Thyroid gland (tissue), 4 donors: ENCODE measurements at regions not wholly inside any gene's neighbourhood (a gene's known extent, or its start where the extent isn't known, plus 50 kb on each side); places are given as distances from the start of the nearest gene placed in this dataset.
"Not testable (repeated sequence)": the region's sequence is repeated elsewhere in the genome, so short reads cannot be mapped to it uniquely, and the experiment has no call there.

Experiments used
- DNase-seq, 2 donors: peaks; one replicate each; pipeline ENCODE4 v3.0.0-alpha.2; 2019
- H3K27ac ChIP-seq, 3 donors: fragments of 200-600 bp; sonication (generic); 1 replicate in 2 of 3; 2 replicates in 1 of 3; pipeline ENCODE4 v1.5.1; 2016 to 2019; ENCODE audit warnings: mild to moderate bottlenecking in 1 of 3, moderate library complexity in 1 of 3
- H3K27me3 ChIP-seq: fragments of 200-600 bp; sonication (generic); one replicate; pipeline ENCODE4 v1.5.1; 2019
- H3K36me3 ChIP-seq, 2 donors: fragments of 200-600 bp; sonication (generic); one replicate each; pipeline ENCODE4 v1.5.1; 2016 to 2019
- H3K4me1 ChIP-seq, 2 donors: fragments of 200-600 bp; sonication (generic); one replicate each; pipeline ENCODE4 v1.5.1; 2017 to 2019
- H3K4me3 ChIP-seq, 3 donors: fragments of 200-600 bp; sonication (generic); replicated peaks in 1 of 3; 1 replicate in 2 of 3; 2 replicates in 1 of 3; pipeline ENCODE4 v1.5.1; 2016; ENCODE audit warnings: mild to moderate bottlenecking in 1 of 3
- H3K9me3 ChIP-seq: fragments of 200-600 bp; sonication (generic); one replicate; pipeline ENCODE4 v1.5.1; 2017
- CTCF ChIP-seq, 6 experiments: fragments of 200-600 bp in 3 of 6; fragments of 450-650 bp in 3 of 6; sonication (generic) in 3 of 6; IDR thresholded peaks; one replicate each; pipeline ENCODE4 v1.5.1; 2016 to 2019; ENCODE audit warnings: antibody characterized with exemption in 6 of 6, mild to moderate bottlenecking in 2 of 6, inconsistent platforms in 1 of 6, moderate library complexity in 1 of 6
- POLR2A ChIP-seq, 2 donors: fragments of 450-650 bp; IDR thresholded peaks; one replicate each; pipeline ENCODE4 v1.6.1; 2017; ENCODE audit warnings: antibody characterized with exemption in 2 of 2, mild to moderate bottlenecking in 2 of 2, moderate library complexity in 1 of 2
- WGBS, 2 donors: methylation state at CpG; one replicate each; pipeline ENCODE4 v1.1.5; 2017; 5-methylcytosine and 5-hydroxymethylcytosine counted together
- intact Hi-C: fragments of 100-400 bp; cut with DNase I; formaldehyde crosslinking; loops from one replicate; pipeline ENCODE4 v1.15.1; 2023

GRCh38 chr1:172793823-172794222, 134.9 kb downstream of the FASLG start:
- WGBS, 2 donors, result 88 to 92% methylated on average over 3 of the region's 3 CpGs
- intact Hi-C loops, result no loop called here
- H3K4me3 ChIP-seq, result no peak overlapping the region

GRCh38 chr1:172795741-172796140, 136.8 kb downstream of the FASLG start:
- no peak overlapping the region for H3K27ac ChIP-seq
- 88 to 89% methylated on average over 4 of the region's 4 CpGs for WGBS, 2 donors
- no peak for DNase-seq

More at GRCh38 chr1:172793823-172794222, 134.9 kb downstream of the FASLG start:
- Histone ChIP-seq H3K36me3 (no peaks in the 10 kb centered on the region), H3K9me3 (no peaks in the 10 kb centered on the region), H3K27me3 (no peaks in the 10 kb centered on the region), H3K27ac (no peak overlapping the region), H3K4me1 (no peaks in the 10 kb centered on the region)
- no peak for DNase-seq
- no peak for TF ChIP-seq CTCF (IDR thresholded peaks at IDR 0.05)
- no peak for TF ChIP-seq POLR2A (IDR thresholded peaks at IDR 0.05)

GRCh38 chr1:172799804-172800203, 140.9 kb downstream of the FASLG start:
- DNase-seq, H3K9me3 ChIP-seq, H3K27me3 ChIP-seq, H3K4me1 ChIP-seq, intact Hi-C loops, H3K36me3 ChIP-seq, H3K4me3 ChIP-seq, H3K27ac ChIP-seq: not testable (repeated sequence)
- 78 to 85% methylated on average over 9 of the region's 9 CpGs for WGBS, 2 donors

More at GRCh38 chr1:172795741-172796140, 136.8 kb downstream of the FASLG start:
- Histone ChIP-seq H3K27me3 (no peaks in the 10 kb centered on the region), H3K36me3 (no peaks in the 10 kb centered on the region), H3K4me1 (no peaks in the 10 kb centered on the region), H3K4me3 (no peak overlapping the region), H3K9me3 (no peaks in the 10 kb centered on the region)
- TF ChIP-seq POLR2A (IDR thresholded peaks at IDR 0.05) (no peak), CTCF (IDR thresholded peaks at IDR 0.05) (no peak)
- intact Hi-C loops, result no loop called here

- H3K27me3 ChIP-seq, result no peaks in the 10 kb centered on the region
- TF ChIP-seq POLR2A (IDR thresholded peaks at IDR 0.05) (no peak), CTCF (IDR thresholded peaks at IDR 0.05) (no peak)
- H3K4me1 ChIP-seq, result no peaks in the 10 kb centered on the region
- H3K27ac ChIP-seq, result no peak overlapping the region
- 66 to 78% methylated on average over 1 of the region's 1 CpG for WGBS, 2 donors
- no peaks in the 10 kb centered on the region for H3K36me3 ChIP-seq
- DNase-seq, result no peak
- intact Hi-C loops, result no loop called here
- H3K4me3 ChIP-seq, result no peak overlapping the region
- no peaks in the 10 kb centered on the region for H3K9me3 ChIP-seq
Observed at GRCh38 chr1:172801771-172802322, 142.9 kb downstream of the FASLG start.

GRCh38 chr1:172809750-172810149, 150.8 kb downstream of the FASLG start:
- no peak for DNase-seq
- Histone ChIP-seq H3K36me3 (no peaks in the 10 kb centered on the region), H3K27me3 (no peaks in the 10 kb centered on the region), H3K4me3 (no peak overlapping the region), H3K27ac (no peak overlapping the region), H3K4me1 (no peaks in the 10 kb centered on the region), H3K9me3 (no peaks in the 10 kb centered on the region)
- TF ChIP-seq CTCF (IDR thresholded peaks at IDR 0.05) (no peak), POLR2A (IDR thresholded peaks at IDR 0.05) (no peak)
- intact Hi-C loops, result no loop called here
- 98 to 100% methylated on average over 1 of the region's 1 CpG for WGBS, 2 donors
